K562 (cell line): ENCODE measurements at regions not wholly inside any gene's neighbourhood (a gene's known extent, or its start where the extent isn't known, plus 50 kb on each side); places are given as distances from the start of the nearest gene placed in this dataset.

Experiments used
- NBN ChIP-seq: fragments of 450-650 bp; IDR thresholded peaks from 2 replicates; pipeline ENCODE4 v1.6.1; 2016; ENCODE audit warnings: low read depth, mild to moderate bottlenecking
- RFX1 ChIP-seq: fragments of 450-650 bp; IDR thresholded peaks from 2 replicates; pipeline ENCODE4 v1.6.1; 2016; ENCODE audit warnings: mild to moderate bottlenecking, moderate library complexity
- RREB1 ChIP-seq: fragments of 250-450 bp; sonication (Bioruptor Pico); IDR thresholded peaks from 2 replicates; pipeline ENCODE4 v1.4.0; 2020
- SMARCC2 ChIP-seq: fragments of 450-650 bp; IDR thresholded peaks from 2 replicates; pipeline ENCODE4 v1.6.1; 2017; ENCODE audit warnings: antibody characterized with exemption, moderate library complexity, mild to moderate bottlenecking, low read depth
- USF2 ChIP-seq: sonication (generic); formaldehyde crosslinking; IDR thresholded peaks from 2 replicates; pipeline ENCODE4 v1.5.0; 2020; ENCODE audit warnings: missing genetic modification reagents
- VEZF1 ChIP-seq: fragments of 200-800 bp; sonication (Bioruptor generic); IDR thresholded peaks from 2 replicates; pipeline ENCODE4 v1.6.1; 2017; ENCODE audit warnings: missing genetic modification characterization, missing compliant biosample characterization
- ZFP30 ChIP-seq: fragments of 250-450 bp; sonication (Bioruptor Pico); IDR thresholded peaks from 2 replicates; pipeline ENCODE4 v1.8.0; 2022; ENCODE audit warnings: moderate library complexity, mild to moderate bottlenecking, inconsistent platforms, borderline replicate concordance
- ZNF609 ChIP-seq: sonication (generic); formaldehyde crosslinking; IDR thresholded peaks from 2 replicates; pipeline ENCODE4 v1.8.1; 2023; ENCODE audit warnings: missing genetic modification reagents, mild to moderate bottlenecking, borderline replicate concordance

GRCh38 chr1:219555031-219555692, 57.7 kb downstream of the ZC3H11B start:
- no peak for TF ChIP-seq USF2
- no peak for TF ChIP-seq ZFP30 (CRISPR knock-in tag)
- TF ChIP-seq VEZF1 (CRISPR knock-in tag) = no peak
- no peak for TF ChIP-seq RREB1 (CRISPR knock-in tag)
- no peak for TF ChIP-seq ZNF609 (CRISPR knock-in tag)
- no peak for TF ChIP-seq RFX1
- no peak for TF ChIP-seq NBN
- no peak for TF ChIP-seq SMARCC2
